HG03039 (cell line): ENCODE measurements at regions not wholly inside any gene's neighbourhood (a gene's known extent, or its start where the extent isn't known, plus 50 kb on each side); places are given as distances from the start of the nearest gene placed in this dataset.
A peak's percentile ranks its signal among the peaks of the same experiment; 100 is the strongest.
"Not testable (repeated sequence)": the region's sequence is repeated elsewhere in the genome, so short reads cannot be mapped to it uniquely, and the experiment has no call there.

Experiments used
- ATAC-seq: cut with Tn5 transposase; IDR thresholded peaks from one replicate; pipeline ENCODE4 v1.9.1; 2021; ENCODE audit warnings: mild to moderate bottlenecking, moderate library complexity; ENCODE audit not compliant: unreplicated experiment

DNA sequence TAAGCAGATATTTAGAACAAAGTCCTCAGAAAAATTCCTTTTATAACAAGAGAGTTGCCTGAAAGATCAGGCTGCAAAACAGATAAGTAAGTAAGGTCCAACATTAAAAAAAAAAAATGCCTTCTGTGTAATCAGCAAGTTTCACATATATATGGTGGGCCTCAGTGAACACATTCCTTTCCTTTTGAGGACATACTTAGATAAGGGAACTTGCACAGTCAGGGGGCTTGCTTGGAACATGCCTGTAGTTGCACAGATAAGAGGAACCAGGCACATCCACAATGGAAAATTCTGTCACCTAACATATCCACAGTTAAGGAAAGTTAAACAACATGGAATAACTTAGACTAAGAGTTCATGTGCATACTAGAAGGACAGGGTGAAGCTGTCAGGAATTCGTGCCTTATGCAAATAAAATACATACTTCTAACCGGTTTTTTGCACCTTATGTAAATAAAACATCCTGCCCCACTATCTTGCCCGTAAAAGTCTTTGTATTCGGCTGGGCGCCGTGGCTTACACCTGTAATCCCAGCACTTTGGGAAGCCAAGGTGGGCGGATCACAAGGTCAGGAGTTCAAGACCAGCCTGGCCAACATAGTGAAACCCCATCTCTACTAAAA is 257.3 kb downstream of the ZNF33B start:
- ATAC-seq = no peak

DNA sequence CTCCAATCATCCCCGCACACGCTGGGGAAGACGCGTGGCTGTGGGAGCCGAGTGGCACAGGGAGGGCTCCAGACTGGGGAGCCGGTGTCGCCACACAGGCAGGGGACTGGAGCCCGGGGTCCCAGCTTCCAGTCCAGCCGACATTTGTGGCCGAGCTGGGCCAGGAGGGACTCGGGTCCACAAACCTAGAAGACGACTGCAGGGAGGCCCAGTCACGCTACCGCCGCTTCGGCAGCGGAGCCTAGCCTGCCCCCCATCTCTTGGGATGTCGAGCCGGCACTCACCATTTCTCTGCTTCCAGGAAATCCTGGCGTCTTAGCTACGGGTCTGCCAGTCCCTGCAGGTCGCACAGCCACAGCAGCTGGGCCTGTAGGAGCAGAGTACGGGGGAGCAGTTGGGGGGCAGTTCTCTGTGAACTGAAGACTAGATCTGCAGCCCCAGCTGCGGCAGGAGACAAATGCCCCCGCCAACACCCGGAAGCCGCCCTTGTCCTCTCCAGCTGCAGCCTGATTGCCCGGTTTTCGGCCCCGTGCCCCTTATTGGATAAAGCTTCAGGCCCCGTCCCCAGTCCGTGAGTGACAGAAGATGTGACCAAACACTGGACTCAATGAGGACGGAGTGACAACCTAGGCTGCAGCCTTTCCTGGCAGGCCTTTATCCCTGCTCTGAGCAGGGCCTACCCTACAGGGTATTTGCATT is 270.7 kb downstream of the ZNF33B start:
- peak; percentile 95 for ATAC-seq

DNA sequence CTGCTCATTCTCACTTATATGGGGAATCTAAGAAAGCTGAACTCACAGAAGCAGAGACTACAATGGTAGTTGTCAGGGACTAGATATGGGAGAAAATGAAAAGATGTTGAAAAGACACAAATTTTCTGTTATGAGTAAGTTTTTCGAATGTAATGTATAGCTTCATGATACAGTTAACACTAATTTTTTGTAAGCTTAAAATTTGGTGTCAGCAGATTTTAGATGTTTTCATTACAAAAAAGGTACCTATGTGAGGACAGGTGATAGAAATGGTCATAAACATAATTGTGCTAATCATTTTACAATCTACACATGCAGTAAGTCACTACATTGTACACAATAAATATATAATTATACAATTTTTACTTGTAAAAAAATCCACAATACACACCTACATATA is 286.6 kb downstream of the ZNF33B start:
- no peak for ATAC-seq

DNA sequence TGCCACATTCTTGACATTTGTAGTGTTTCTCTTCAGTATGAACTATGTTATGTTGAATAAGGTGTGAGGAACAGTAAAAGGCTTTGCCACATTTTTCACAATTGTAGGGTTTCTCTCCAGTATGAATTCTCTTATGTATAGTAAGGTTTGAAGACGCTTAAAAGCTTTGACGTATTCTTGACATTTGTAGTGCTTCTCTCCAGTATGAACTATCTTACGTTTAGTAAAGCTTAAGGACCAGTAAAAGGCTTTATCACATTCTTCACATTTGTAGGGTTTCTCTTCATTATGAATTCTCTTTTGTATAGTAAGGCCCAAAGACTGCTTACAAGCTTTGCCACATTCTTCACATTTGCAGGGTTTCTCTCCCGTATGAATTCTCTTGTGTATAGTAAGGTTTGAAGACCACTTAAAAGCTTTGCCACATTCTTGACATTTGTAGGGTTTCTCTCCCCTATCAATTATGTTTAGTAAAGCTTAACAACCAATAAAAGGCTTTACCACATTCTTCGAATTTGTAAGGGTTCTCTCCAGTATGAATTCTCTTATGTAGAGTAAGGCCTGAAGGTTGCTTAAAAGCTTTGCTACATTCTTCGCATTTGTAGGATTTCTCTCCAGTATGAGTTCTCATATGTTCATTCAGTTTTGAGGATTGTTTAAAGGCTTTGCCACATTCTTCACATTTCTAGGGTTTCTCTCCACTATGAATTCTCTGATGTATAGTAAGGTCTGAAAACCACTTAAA is 301.6 kb downstream of the ZNF33B start:
- ATAC-seq = not testable (repeated sequence)

DNA sequence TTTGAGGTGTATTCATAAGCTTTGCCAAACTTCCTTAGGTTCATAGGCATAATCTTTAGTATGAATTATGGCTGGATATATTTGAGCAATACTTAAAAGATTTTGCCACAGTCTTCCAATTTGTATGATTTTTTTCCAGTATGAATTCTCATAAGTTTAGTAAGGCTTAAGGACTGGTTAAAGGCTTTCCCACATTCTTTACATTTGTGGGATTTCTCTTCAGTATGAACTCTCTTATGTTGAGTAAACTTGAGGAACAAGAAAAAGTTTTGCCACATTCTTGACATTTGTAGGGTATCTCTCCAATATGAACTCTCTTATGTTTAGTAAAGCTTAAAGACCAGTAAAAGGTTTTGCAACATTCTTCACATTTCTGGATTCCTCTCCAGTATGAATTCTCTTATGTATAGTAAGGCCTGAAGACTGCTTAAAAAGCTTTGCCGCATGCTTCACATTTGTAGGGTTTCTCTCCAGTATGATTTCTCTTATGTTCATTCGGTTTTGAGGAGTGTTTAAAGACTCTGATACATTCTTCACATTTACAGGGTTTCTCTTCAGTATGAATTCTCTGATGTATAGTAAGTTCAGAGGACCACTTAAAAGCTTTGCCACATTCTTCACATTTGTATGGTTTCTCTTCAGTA is 302.6 kb downstream of the ZNF33B start:
- not testable (repeated sequence) for ATAC-seq

DNA sequence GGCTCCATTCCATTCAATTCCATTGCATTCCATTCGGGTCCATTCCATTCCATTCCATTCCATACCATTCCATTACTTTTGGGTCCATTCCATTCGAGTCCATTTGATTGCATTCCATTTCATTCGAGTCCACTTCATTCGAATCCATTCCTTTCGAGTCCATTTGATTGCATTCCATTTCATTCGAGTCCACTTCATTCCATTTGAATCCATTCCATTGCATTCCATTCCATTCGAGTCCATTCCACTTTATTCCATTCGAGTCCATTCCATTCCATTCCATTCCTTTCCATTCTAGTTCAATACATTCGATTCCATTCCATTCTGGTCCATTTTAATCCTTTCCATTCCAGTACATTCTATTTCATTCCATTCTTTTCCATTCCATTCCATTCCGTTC is 334.0 kb downstream of the ZNF33B start:
- ATAC-seq = no peak

DNA sequence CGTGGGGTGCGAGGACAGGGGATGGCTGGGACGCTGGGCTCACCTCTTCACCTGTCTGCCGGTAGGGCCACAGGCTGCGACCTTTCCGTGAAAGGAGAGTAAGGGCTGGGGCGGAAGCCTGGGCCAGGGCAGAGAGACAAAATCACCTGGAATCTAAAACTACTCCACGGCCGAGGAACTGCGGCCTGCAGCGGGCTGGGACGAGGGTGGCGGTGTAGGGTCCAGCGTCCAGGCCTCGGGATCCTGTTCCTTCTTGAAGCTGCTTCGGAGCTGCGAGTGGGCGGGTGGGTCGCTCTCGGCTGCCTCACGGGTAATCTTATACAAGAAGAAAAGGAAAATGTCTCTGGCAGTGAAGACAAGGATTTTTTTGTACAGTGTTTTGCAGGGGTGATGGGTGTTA is 356.5 kb downstream of the ZNF33B start:
- not testable (repeated sequence) for ATAC-seq

DNA sequence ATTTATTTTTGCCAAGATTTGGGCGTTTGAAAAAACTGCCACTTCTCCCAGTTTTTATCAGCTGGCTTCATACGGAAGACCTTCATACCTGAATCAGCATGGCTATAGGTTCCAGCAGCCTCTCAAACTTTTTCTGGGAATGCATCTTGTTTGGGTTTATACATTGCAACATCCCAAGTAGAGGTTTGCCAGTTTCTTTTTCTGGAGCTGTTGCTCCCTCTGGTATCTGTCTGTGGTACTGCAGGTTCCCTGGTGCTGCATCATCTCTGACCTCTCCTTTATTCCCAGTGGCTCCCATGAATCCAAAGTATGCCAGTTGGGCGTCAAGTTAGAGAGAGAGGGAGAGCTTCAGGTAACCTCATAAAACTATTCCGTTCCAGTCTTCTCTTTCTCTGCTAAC is 368.6 kb downstream of the ZNF33B start:
- ATAC-seq = not testable (repeated sequence)

DNA sequence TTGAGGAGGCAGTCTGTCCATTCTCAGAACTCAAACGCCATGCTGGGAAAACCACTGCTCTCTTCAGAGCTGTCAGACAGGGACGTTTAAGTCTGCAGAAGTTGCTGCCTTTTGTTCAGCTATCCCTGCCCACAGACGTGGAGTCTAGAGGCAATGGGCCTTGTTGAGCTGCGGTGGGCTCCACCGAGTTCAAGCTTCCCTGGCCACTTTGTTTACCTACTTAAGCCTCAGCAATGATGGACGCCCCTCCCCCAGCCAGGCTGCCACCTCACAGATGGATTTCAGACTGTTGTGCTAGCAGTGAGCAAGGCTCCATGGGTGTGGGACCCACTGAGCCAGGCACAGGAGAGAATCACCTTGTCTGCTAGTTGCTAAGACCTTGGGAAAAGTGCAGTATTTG is 375.1 kb downstream of the ZNF33B start:
- ATAC-seq = not testable (repeated sequence)

DNA sequence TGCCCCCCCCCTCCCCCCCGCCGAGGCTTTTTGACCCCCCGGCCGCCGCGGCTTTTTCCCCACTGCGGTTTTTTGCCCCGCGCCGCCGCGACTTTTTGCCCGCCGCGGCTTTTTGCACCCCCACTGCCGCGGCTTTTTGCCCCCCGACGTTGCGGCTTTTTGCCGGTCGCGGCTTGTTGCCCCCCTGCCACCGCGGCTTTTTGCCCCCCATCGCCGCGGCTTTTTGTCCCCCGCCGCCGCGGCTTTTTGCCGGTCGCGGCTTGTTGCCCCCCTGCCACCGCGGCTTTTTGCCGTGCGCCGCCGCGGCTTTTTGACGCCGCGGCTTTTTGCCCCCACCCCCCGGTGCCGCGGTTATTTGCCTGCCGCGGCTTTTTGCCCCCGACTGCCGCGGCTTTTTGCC is 395.4 kb downstream of the ZNF33B start:
- not testable (repeated sequence) for ATAC-seq

DNA sequence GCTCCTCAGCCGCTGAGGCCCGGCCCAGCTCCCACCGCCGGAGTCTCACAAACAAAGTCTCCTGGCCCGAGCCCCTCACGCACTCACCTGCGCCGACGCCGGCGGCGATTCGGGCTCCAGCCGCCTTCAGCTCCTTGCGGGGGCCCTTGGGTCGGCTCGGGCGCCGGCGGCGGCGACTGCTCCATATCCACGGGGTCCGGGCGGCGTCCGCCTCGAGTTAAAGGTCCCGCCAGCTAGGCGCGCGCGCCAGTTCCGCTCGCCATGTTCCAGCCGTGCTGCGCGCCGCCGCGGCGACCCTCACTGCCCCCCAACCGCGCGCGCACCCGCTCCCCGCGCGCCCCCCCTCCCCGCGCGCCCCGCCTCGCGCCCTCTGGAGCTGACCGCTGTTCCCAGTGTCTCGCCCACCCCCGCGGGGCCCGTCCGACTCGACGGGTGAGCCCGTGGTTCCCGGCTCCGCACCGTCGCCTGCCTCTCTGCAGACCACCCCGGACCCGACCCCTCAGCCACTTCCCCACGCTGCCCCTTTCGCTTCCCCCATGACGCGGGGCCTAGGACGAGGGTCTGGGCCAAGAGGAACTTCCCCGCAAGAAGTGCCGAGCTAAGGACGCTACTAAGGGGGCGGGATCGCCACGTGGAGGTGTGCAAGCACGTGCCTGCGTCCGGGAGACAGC is 396.1 kb downstream of the ZNF33B start:
- no peak for ATAC-seq

DNA sequence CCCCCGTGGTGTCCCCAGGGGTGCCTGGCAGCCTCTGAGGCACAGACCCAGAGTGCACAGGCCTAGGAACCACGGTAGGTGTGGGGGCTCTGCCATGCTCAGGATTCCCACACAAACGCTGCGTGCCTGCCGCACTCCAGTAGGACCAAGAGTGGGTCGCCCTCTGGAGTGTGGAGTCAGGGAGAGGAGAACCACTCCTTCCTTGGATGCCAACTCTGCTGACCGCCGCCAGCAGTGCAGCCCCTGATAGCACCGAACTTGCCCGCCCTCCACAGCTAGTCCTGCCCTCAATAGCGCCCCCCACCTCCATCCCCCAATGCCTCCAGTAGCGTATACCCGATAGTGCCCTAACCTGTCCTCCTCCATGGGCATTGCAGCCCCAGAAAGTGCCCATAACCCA is 402.0 kb downstream of the ZNF33B start:
- ATAC-seq = not testable (repeated sequence)

DNA sequence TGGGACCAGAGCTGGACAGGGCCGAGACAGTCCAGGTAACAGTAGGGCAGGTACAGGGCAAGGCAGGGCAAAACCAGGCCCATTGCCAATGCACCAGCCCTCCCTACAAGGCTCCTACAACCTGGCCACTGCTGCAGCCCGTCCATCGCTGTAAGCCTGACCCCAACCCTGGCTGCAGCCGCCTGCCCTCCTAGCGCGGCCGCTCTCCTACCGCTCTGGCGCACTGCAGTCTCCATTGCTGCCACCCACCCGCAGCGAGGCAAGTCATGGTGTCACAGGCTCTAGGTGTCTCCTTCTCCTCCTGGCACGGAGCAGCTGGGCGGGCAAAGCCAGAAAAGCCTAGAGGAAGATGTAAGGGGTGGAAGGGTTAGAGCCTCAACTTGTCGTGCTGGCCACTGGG is 402.6 kb downstream of the ZNF33B start:
- ATAC-seq = not testable (repeated sequence)

DNA sequence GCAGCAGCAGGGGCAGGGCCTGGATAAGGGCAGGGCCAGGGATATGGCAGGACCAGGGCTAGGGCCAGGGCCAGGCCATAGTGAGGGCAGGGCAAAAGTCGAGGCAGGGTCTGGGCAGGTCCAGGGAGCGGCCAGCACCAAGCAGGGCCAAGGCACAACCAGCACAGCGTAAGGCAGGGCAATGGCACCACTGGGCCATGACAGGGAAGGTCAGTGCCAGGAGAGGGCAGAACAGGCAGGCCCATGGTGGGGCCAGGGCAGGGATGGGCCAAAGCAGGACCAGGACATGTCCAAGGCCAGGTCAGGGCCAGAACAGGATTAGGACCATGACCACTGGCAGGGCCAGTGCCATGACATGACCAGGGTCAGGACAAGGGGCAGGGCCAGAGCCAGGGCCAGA is 403.1 kb downstream of the ZNF33B start:
- ATAC-seq = not testable (repeated sequence)

DNA sequence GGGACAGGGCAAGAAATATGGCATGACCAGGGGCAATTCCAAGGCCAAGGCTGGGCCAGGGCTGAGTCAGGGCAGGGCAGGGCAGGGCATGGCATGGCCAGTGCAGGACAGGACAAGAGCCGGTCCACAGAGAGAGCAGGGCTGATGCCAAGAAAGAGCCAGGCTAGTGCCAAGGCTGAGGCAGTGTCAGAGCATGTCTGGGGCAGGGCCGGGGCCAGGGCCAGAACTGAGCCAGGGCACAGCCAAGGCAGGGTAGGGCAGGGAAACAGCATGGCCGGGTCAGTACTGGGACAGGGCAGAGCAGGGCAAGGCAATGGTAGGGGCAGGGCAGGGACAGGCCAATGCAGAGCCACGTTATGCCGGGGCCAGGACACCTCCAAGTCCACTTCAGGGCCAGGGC is 403.9 kb downstream of the ZNF33B start:
- ATAC-seq = not testable (repeated sequence)

DNA sequence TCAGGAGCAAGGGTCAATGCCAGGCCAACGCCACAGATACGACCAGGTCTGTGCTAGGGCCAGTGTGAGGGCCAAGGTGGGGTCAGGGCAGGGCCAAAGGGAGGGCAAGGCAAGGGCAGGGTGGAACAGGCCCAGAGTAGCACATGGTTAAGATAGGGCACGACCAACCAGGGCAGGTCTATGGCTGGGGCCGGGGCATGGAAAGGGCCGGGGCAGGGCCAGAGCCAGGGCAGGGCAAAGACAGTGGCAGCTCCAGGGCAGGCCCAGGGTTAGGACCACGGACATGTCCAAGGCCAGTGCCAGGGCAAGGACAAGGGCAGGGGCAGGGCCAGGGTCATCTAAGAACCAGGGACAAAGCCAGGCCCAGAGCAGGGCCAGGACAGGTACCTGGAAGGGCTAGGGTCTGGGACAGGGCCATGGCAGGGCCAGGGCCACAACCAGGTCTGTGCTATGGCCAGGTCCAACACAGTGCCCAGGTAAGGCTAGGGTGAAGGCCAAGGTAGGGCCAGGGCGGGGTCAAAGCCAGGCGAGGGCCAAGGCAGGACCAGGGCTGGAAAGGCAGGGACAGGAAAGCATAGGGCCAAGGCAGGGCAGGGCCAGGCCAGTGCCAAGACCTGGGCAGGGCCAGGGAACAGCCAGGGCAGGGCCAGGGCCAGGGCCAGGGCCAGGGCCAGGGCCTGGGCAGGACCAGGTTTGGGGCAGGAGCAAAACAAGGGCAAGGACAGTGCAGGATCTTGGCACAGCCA is 404.7 kb downstream of the ZNF33B start:
- ATAC-seq = not testable (repeated sequence)

DNA sequence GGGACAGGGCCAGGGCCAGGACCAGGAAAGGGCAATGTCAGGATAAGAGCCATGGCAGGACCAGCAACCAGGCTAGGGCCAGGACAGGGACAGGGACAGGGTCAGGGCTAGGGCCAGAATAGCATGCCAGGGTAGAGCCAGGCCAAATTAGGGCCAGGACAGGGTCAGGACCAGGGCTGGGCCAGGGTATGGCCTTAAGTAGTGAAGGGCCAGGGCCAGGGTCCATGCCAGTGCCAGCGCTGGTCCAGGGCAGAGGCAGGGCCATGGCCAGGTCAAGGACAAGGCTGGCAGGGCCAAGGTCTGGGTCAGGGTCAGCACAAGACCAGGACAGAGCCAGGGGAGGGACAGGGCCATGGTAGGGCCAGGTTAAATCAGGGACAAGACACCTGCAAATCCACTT is 405.4 kb downstream of the ZNF33B start:
- not testable (repeated sequence) for ATAC-seq

DNA sequence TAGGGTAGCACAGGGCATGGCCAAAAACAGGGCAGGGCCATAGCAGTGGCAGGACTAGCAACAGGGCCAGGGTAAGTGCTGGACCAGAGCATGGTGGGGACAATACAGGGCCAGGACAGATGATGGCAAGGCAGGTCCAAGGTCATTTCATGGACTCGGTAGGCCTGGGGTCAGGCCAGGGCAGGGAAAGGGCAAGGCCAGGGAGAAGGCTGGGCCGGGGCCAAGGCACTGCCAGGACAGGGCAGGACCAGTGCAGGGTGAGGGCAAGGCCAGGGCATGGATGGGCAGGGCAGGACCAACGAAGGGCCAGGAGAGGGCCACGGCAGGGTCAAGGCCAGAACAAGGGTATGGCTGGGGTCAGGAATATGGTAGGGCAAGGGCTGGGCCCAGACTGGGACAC is 407.6 kb downstream of the ZNF33B start:
- not testable (repeated sequence) for ATAC-seq

DNA sequence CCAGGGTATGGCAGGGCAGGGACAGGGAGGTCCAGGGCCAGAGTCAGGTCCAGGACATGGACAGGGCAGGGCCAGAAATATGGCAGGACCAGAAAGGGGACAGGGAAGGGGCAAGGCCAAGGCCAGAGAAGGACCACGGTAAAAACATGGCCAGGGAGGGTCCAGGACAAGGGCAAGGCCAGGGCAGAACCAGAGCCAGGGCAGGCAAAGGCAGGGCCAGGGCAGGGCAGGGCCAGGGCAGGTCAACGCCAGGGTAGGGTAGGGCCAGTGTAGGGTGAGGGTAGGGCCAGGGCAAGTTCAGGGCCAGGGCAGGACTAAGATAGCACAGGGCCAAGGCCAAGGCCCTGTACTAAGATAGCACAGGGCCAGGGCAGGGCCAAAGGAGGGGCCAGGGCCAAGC is 408.3 kb downstream of the ZNF33B start:
- ATAC-seq = not testable (repeated sequence)

DNA sequence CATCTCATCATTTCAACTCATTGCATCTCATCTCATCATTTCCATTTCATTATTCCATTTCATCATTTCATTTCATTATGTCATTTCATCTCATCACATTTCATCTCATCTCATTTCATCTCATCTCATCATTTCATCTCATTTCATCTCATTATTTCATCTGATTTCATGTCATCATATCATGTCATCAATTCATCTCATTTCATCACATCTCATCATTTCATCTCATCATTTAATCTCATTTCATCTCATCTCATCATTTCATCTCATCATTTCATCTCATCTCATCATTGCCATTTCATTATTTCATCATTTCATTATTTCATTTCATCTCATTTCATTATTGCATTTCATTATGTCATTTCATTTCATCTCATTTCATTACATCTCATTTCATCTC is 410.5 kb downstream of the ZNF33B start:
- not testable (repeated sequence) for ATAC-seq
